Body of pancreas (tissue), 4 donors: ENCODE measurements at regions not wholly inside any gene's neighbourhood (a gene's known extent, or its start where the extent isn't known, plus 50 kb on each side); places are given as distances from the start of the nearest gene placed in this dataset.

Source experiments
- ATAC-seq: fragments of 150-250 bp; one replicate; pipeline ENCODE4 v1.9.1; 2016
- DNase-seq, 4 donors: peaks; one replicate each; pipeline ENCODE4 v3.0.0-alpha.2; 2019
- H3K27ac ChIP-seq, 4 donors: fragments of 200-600 bp; sonication (generic); 1 replicate in 3 of 4; 2 replicates in 1 of 4; pipeline versions ENCODE4 v1.5.1 to v1.6.1; 2016 to 2019; ENCODE audit warnings: mild to moderate bottlenecking in 1 of 4, mixed read lengths in 1 of 4, moderate library complexity in 1 of 4
- H3K27me3 ChIP-seq, 2 donors: fragments of 200-600 bp; sonication (generic); one replicate each; pipeline ENCODE4 v1.6.0; 2016; ENCODE audit warnings: mild to moderate bottlenecking in 1 of 2
- H3K36me3 ChIP-seq, 2 donors: fragments of 200-600 bp; sonication (generic); replicated peaks in 1 of 2; 2 replicates each; pipeline ENCODE4 v1.5.1; 2016; ENCODE audit warnings: low read depth in 2 of 2; ENCODE audit not compliant: insufficient read depth in 1 of 2
- H3K4me1 ChIP-seq: fragments of 200-600 bp; sonication (generic); one replicate; pipeline ENCODE4 v1.6.0; 2016
- H3K4me3 ChIP-seq, 2 donors: fragments of 200-600 bp; sonication (generic); 1 replicate in 1 of 2; 2 replicates in 1 of 2; pipeline ENCODE4 v1.5.1; 2016 to 2019
- H3K9me3 ChIP-seq, 3 donors: fragments of 200-600 bp; sonication (generic); 1 replicate in 2 of 3; 2 replicates in 1 of 3; pipeline ENCODE4 v1.5.1; 2016
- POLR2A ChIP-seq, 3 donors: fragments of 450-650 bp; IDR thresholded peaks; one replicate each; pipeline ENCODE4 v1.6.1; 2016; ENCODE audit warnings: antibody characterized with exemption in 3 of 3, mild to moderate bottlenecking in 2 of 3
- WGBS, 2 donors: methylation state at CpG; one replicate each; pipeline ENCODE4 v1.1.5; 2017; 5-methylcytosine and 5-hydroxymethylcytosine counted together
- intact Hi-C: fragments of 100-400 bp; cut with DNase I; formaldehyde crosslinking; loops from one replicate; pipeline ENCODE4 v1.15.1; 2023
- TF ChIP-seq, protein P1 (sequence below), 7 experiments: fragments of 450-650 bp in 4 of 7; fragments of 200-600 bp in 3 of 7; sonication (generic) in 3 of 7; IDR thresholded peaks; one replicate each; pipeline ENCODE4 v1.5.1; 2016 to 2019; ENCODE audit warnings: antibody characterized with exemption in 7 of 7

DNA sequence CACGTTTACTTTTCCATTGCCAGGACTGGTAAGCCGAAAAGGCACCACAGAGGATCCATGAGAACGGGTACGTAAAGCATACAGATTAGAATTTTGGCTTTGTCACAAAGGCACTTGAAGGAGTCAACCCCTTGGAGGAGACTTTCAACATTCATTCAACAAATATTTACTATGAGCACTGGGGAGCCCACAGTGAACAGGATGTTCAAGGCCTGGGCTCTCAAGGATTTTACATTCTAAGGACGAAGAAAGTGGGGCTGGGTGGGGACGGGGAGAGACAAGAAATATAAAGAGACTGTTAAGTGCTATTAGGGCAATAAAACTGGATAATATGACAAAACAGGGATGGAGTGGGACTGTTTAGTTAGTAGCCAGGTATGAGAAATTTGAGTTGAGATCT, 66.0 kb downstream of the KLF4 start:
- 63 to 78% methylated on average over 6 of the region's 6 CpGs for WGBS, 2 donors
- intact Hi-C loops, result no loop called here
- H3K36me3 ChIP-seq, result no peaks in the 10 kb centered on the region
- H3K9me3 ChIP-seq, result no peaks in the 10 kb centered on the region
- no peak for DNase-seq
- TF ChIP-seq POLR2A (IDR thresholded peaks at IDR 0.05), result no peak
- TF ChIP-seq, protein P1, sequence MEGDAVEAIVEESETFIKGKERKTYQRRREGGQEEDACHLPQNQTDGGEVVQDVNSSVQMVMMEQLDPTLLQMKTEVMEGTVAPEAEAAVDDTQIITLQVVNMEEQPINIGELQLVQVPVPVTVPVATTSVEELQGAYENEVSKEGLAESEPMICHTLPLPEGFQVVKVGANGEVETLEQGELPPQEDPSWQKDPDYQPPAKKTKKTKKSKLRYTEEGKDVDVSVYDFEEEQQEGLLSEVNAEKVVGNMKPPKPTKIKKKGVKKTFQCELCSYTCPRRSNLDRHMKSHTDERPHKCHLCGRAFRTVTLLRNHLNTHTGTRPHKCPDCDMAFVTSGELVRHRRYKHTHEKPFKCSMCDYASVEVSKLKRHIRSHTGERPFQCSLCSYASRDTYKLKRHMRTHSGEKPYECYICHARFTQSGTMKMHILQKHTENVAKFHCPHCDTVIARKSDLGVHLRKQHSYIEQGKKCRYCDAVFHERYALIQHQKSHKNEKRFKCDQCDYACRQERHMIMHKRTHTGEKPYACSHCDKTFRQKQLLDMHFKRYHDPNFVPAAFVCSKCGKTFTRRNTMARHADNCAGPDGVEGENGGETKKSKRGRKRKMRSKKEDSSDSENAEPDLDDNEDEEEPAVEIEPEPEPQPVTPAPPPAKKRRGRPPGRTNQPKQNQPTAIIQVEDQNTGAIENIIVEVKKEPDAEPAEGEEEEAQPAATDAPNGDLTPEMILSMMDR (IDR thresholded peaks at IDR 0.05), result no peak
- H3K27me3 ChIP-seq, result no peaks in the 10 kb centered on the region
- H3K4me1 ChIP-seq, result peaks cover 7% of the 10 kb centered on the region
- H3K27ac ChIP-seq, result no peak overlapping the region
- no peak for ATAC-seq
- H3K4me3 ChIP-seq, result no peak overlapping the region

DNA sequence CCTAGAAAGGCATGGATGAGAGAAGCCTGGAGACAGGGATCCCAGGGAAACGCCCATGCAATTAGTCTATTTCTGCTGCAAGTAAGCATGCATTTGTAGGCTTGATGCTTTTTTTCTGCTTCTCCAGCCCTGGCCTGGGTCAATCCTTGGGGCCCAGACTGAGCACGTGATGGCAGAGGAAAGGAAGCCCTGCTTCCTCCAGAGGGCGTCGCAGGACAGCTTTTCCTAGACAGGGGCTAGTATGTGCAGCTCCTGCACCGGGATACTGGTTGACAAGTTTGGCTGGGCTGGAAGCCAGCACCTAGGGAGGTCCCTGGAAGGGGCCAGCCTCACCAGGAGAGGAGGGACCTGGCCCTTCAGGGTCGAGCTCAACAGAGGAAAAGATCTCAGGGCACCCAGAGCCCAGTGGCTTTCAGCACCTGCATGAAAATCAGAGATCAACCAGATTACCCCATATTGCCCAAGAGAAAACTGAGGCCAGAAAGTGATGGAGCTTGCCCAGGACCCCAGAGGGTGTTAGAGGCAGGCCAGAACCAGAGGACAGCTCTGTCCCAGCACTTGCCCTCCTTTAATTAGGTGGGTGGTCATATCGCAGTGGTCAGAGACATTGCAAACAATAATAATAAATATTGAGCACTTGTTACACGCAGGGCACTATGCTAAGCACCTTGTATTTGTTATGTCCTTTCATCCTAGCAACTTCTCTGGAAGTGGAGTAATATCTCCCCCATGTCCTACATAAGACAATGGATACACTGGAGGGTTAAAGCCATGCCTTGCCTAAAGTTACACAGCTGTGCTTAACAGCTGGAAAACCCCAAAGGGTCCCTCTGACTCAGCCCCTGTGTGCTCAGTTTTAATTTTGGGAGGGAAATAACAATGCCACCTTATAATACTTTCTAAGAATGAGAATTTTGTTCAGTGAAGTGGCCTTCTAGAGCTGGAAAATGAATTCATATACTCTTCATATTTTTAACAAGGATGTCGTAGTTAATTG, 67.1 kb downstream of the KLF4 start:
- Histone ChIP-seq H3K4me3 (no peak overlapping the region), H3K27ac (no peak overlapping the region), H3K36me3 (no peaks in the 10 kb centered on the region), H3K9me3 (no peaks in the 10 kb centered on the region), H3K4me1 (peaks cover 7% of the 10 kb centered on the region), H3K27me3 (no peaks in the 10 kb centered on the region)
- peak; percentile 71 for ATAC-seq
- intact Hi-C loops, result no loop called here
- WGBS, 2 donors, result 30 to 33% methylated on average over 8 to 9 of the region's 9 CpGs
- TF ChIP-seq POLR2A (IDR thresholded peaks at IDR 0.05), result no peak
- TF ChIP-seq, protein P1 (IDR thresholded peaks at IDR 0.05), result peak in 6 of 7 experiments; percentile 24 to 62 (median 53)
- DNase-seq, result peak; percentile 62 to 67 (median 66)

DNA sequence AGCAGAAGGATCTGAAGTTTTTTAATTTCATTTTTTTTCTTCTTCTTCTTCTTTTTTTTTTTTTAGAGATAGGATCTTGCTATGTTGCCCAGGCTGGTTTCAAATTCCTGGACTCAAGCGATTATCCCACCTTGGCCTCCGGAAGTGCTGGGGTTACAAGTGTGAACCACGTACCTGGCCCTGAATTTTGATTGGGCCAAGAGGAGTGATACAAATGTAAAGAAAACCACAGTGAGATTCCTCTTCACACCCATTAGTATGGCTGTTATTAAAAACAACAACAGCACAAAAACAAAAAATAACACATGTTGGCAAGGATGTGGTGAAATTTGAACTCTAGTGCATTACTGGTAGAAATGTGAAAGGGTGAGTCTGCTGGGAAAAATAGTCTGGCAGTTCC, 79.1 kb downstream of the KLF4 start:
- Histone ChIP-seq H3K36me3 (no peaks in the 10 kb centered on the region), H3K4me1 (no peaks in the 10 kb centered on the region), H3K9me3 (no peaks in the 10 kb centered on the region), H3K4me3 (no peak overlapping the region), H3K27ac (no peak overlapping the region), H3K27me3 (no peaks in the 10 kb centered on the region)
- intact Hi-C loops, result no loop called here
- TF ChIP-seq, protein P1 (IDR thresholded peaks at IDR 0.05), result no peak
- TF ChIP-seq POLR2A (IDR thresholded peaks at IDR 0.05), result no peak
- 84 to 94% methylated on average over 3 of the region's 3 CpGs for WGBS, 2 donors
- DNase-seq (no peak), ATAC-seq (no peak)

DNA sequence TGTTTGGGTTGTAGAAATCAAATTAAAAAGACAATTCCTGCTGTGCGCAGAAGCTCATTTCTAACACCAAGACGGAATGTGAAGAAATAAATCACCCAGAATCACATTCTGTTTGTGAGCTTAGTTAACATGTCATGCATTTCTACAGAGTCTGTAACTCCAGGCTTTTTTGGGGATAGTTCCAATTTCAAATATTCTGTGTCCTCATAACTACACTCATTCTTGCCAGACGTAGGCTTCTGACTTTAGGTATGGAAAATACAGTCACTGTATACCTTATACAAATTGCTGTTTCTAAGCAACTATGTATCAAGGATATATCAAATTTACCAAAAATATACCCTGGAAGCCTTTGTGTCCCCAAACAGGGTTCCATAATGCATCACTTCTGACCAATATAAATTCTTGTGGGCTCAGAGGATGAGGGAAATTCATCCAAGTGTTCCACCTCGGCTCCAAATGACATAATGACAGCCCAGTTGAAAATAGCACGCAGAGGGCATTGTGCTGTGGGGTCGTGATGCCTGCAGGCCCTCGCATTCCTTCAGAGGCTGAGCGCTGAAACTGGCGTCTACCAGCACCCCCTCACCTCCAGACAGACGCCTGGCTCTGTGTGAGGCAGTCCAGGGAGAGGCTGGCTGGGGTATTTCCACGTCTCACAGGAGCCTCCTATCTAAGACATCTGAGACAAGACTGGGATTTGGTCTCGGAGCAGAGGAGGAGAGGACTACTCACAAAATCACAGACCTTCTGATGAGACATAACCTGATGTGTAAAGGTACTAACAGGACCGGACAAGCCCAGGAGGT, 79.8 kb downstream of the KLF4 start:
- Histone ChIP-seq H3K27ac (no peak overlapping the region), H3K4me3 (no peak overlapping the region), H3K9me3 (no peaks in the 10 kb centered on the region), H3K36me3 (no peaks in the 10 kb centered on the region), H3K27me3 (no peaks in the 10 kb centered on the region), H3K4me1 (no peaks in the 10 kb centered on the region)
- ATAC-seq, result no peak
- DNase-seq, result no peak
- 63 to 66% methylated on average over 12 to 13 of the region's 13 CpGs for WGBS, 2 donors
- TF ChIP-seq POLR2A (IDR thresholded peaks at IDR 0.05), result no peak
- TF ChIP-seq, protein P1 (IDR thresholded peaks at IDR 0.05), result no peak
- intact Hi-C loops, result no loop called here
